ENCODE measurements at regions not wholly inside any gene's neighbourhood (a gene's known extent, or its start where the extent isn't known, plus 50 kb on each side); places are given as distances from the start of the nearest gene placed in this dataset.
A peak's percentile ranks its signal among the peaks of the same experiment; 100 is the strongest.

- no peak for DNase-seq
- intact Hi-C loops (cut with DNase I; ENCODE audit: low total_unique reads): no loop called here
- H3K9me3 ChIP-seq: no peaks in the 10 kb centered on the region
- 82 to 90% (median 87%) methylated on average over 3 of the region's 3 CpGs for WGBS, 5 donors
- H3K27ac ChIP-seq: no peak overlapping the region
- H3K27me3 ChIP-seq: no peaks in the 10 kb centered on the region
- no peak for TF ChIP-seq POLR2AphosphoS5 (IDR thresholded peaks at IDR 0.05)
- TF ChIP-seq EP300 (IDR thresholded peaks at IDR 0.05): no peak
- no peak for TF ChIP-seq CTCF (IDR thresholded peaks at IDR 0.05)
- no peak for TF ChIP-seq POLR2A (IDR thresholded peaks at IDR 0.05)
- H3K36me3 ChIP-seq: no peaks in the 10 kb centered on the region
- H3K4me1 ChIP-seq: no peaks in the 10 kb centered on the region
- no peak overlapping the region for H3K4me3 ChIP-seq
These were observed 251.2 kb downstream of the FAT3 start for GRCh38 chr11:92475819-92476218.

GRCh38 chr11:92477686-92478085 lies 253.1 kb downstream of the FAT3 start:
- TF ChIP-seq POLR2A (IDR thresholded peaks at IDR 0.05) (no peak), CTCF (IDR thresholded peaks at IDR 0.05) (no peak), POLR2AphosphoS5 (IDR thresholded peaks at IDR 0.05) (peak in 2 of 3 donors; percentile 12 to 33), EP300 (IDR thresholded peaks at IDR 0.05) (no peak)
- peak; percentile 30 to 33 for DNase-seq
- Histone ChIP-seq H3K27me3 (no peaks in the 10 kb centered on the region), H3K4me1 (no peaks in the 10 kb centered on the region), H3K9me3 (no peaks in the 10 kb centered on the region), H3K4me3 (no peak overlapping the region), H3K36me3 (no peaks in the 10 kb centered on the region), H3K27ac (peak overlapping the region in 1 of 5 donors; percentile 31)
- WGBS, 5 donors: 33 to 65% (median 58%) methylated on average over 3 of the region's 3 CpGs
- intact Hi-C loops (cut with DNase I; ENCODE audit: low total_unique reads): no loop called here

- no peak for DNase-seq
- 90 to 99% (median 94%) methylated on average over 1 of the region's 1 CpG for WGBS, 5 donors
These were observed 255.9 kb downstream of the FAT3 start for GRCh38 chr11:92480499-92480898.

GRCh38 chr11:92482492-92483060 lies 258.0 kb downstream of the FAT3 start:
- no peak overlapping the region for H3K27ac ChIP-seq
- no peaks in the 10 kb centered on the region for H3K9me3 ChIP-seq
- TF ChIP-seq EP300 (IDR thresholded peaks at IDR 0.05) (no peak), POLR2AphosphoS5 (IDR thresholded peaks at IDR 0.05) (no peak), CTCF (IDR thresholded peaks at IDR 0.05) (no peak), POLR2A (IDR thresholded peaks at IDR 0.05) (no peak)
- WGBS, 5 donors: 68 to 72% (median 70%) methylated on average over 7 of the region's 7 CpGs
- H3K36me3 ChIP-seq: no peaks in the 10 kb centered on the region
- no peak overlapping the region for H3K4me3 ChIP-seq
- intact Hi-C loops (cut with DNase I; ENCODE audit: low total_unique reads): no loop called here
- no peak for DNase-seq
- no peaks in the 10 kb centered on the region for H3K27me3 ChIP-seq
- H3K4me1 ChIP-seq: no peaks in the 10 kb centered on the region

More at GRCh38 chr11:92480499-92480898, 255.9 kb downstream of the FAT3 start:
- Histone ChIP-seq H3K27me3 (no peaks in the 10 kb centered on the region), H3K4me1 (no peaks in the 10 kb centered on the region), H3K27ac (no peak overlapping the region), H3K36me3 (no peaks in the 10 kb centered on the region), H3K9me3 (no peaks in the 10 kb centered on the region), H3K4me3 (no peak overlapping the region)
- intact Hi-C loops (cut with DNase I; ENCODE audit: low total_unique reads): no loop called here
- TF ChIP-seq POLR2AphosphoS5 (IDR thresholded peaks at IDR 0.05): no peak
- TF ChIP-seq CTCF (IDR thresholded peaks at IDR 0.05): no peak
- TF ChIP-seq EP300 (IDR thresholded peaks at IDR 0.05): no peak
- TF ChIP-seq POLR2A (IDR thresholded peaks at IDR 0.05): no peak

Data from stomach (tissue), 8 donors.